AG10803 (cell line): ENCODE measurements at regions not wholly inside any gene's neighbourhood (a gene's known extent, or its start where the extent isn't known, plus 50 kb on each side); places are given as distances from the start of the nearest gene placed in this dataset.

Experiments
- DNase-seq: peaks from one replicate; pipeline ENCODE4 v3.0.0; 2010; ENCODE audit warnings: low read depth
- H3K4me3 ChIP-seq: 2 replicates; pipeline ENCODE4 v1.5.1; 2011; ENCODE audit warnings: mild to moderate bottlenecking, low read length, control low read depth
- TF ChIP-seq, protein P1 (sequence below): conservative IDR thresholded peaks from 2 replicates; pipeline ENCODE4 v1.5.1; 2011; ENCODE audit warnings: mild to moderate bottlenecking, low read length, control low read depth, inconsistent platforms

DNA sequence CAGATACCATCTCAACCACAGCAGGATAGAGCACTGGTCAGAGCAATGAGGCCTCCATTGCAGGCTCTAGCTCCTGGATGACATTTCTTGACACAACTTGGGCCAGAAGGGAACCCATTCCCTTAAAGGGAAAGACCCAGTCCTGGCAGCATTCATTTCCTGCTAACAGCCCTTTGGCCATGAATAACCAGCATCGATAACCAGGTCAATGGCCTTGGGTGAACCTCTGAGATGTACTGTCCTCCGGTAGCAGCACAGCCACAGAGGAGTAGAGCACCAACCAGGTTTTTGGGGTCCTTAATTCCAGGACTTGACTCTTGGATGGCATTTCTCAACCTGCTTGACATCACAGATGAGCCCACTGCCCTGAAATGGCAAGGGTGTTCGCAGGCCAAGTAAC lies 71.2 kb upstream of the FKBP1C start:
- TF ChIP-seq, protein P1, sequence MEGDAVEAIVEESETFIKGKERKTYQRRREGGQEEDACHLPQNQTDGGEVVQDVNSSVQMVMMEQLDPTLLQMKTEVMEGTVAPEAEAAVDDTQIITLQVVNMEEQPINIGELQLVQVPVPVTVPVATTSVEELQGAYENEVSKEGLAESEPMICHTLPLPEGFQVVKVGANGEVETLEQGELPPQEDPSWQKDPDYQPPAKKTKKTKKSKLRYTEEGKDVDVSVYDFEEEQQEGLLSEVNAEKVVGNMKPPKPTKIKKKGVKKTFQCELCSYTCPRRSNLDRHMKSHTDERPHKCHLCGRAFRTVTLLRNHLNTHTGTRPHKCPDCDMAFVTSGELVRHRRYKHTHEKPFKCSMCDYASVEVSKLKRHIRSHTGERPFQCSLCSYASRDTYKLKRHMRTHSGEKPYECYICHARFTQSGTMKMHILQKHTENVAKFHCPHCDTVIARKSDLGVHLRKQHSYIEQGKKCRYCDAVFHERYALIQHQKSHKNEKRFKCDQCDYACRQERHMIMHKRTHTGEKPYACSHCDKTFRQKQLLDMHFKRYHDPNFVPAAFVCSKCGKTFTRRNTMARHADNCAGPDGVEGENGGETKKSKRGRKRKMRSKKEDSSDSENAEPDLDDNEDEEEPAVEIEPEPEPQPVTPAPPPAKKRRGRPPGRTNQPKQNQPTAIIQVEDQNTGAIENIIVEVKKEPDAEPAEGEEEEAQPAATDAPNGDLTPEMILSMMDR = no peak
- DNase-seq = no peak
- no peak overlapping the region for H3K4me3 ChIP-seq

DNA sequence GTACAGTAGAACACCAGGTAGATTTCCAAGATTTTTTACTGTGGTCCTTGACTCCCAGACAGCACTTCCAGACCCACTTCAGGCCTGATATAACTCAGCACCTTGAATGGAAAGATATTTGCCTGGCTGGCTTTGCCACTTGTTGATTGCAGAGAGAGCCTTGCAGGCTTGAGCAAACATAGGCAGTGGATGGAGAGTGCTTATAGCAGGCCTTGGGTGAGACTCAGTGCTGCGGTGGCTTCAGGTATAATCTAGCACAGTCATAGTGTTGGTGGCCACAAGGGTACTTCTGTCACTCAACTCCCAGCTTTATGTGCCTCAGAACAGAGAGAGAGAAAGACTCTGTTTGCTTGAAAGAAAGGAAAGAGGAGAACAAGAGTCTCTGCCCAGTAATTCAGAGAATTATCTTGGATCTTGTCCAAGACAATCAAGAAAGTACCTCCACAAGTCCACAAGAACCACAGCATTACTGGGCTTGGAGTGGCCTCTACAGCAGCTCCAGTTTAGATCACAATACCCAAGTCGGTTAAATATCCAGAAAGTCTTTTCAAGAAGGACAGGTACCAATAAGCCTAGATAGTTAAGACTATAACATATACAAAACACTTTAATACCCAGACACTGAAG lies 70.5 kb upstream of the FKBP1C start:
- no peak overlapping the region for H3K4me3 ChIP-seq
- TF ChIP-seq, protein P1 = no peak
- no peak for DNase-seq

GRCh38 chr6:63149730-63150129 lies 61.5 kb upstream of the FKBP1C start:
- H3K4me3 ChIP-seq = no peak overlapping the region
- TF ChIP-seq, protein P1 = no peak
- DNase-seq = no peak

GRCh38 chr6:63154535-63154934 lies 56.7 kb upstream of the FKBP1C start:
- TF ChIP-seq, protein P1 = no peak
- DNase-seq = no peak
- no peak overlapping the region for H3K4me3 ChIP-seq
